K562 (cell line): ENCODE measurements at regions not wholly inside any gene's neighbourhood (a gene's known extent, or its start where the extent isn't known, plus 50 kb on each side); places are given as distances from the start of the nearest gene placed in this dataset.

Experiments used
- ATAC-seq: fragments of 200-7000 bp; cut with Tn5 transposase; 3 replicates; pipeline ENCODE4 v1.9.1; 2020; ENCODE audit warnings: moderate library complexity
- BruUV-seq: library from RNA; stranded (reverse); fragments of 400-500 nt; replicated peaks from 2 replicates; lab custom pipeline; 2021; lab: Mats Ljungman, UMichigan
- CTCF ChIA-PET: fragments of 300-600 bp; formaldehyde crosslinking; extraction: SDS; loops from one replicate; lab custom pipeline; 2021; ENCODE audit warnings: low intra/inter-chr PET ratio; lab: Yijun Ruan, JAX
- POLR2A ChIA-PET: fragments of 300-600, 350-650 bp; sonication (Branson Sonifier 250); formaldehyde crosslinking; extraction: SDS; loops from one replicate; lab custom pipeline; 2021; ENCODE audit warnings: antibody characterized with exemption, inconsistent platforms; lab: Yijun Ruan, JAX
- DNase-seq, 4 experiments: peaks; one replicate each; pipeline versions ENCODE4 v3.0.0 to v3.0.0-alpha.2; 2011 to 2018; ENCODE audit warnings: low spot score in 3 of 4, mixed read lengths in 3 of 4; ENCODE audit errors: extremely low read depth in 1 of 4
- FAIRE-seq: peaks from 2 replicates; lab custom pipeline; 2011; peaks lifted over from hg19 to GRCh38; lab: Jason Lieb, UNC
- H2AFZ ChIP-seq: 2 replicates; pipeline ENCODE4 v1.6.0; 2011; ENCODE audit warnings: low read depth, low read length, control low read depth, inconsistent platforms
- H3K27ac ChIP-seq: fragments of 200-600 bp; 3 replicates; pipeline ENCODE4 v1.8.0; 2011; ENCODE audit warnings: low read depth, mild to moderate bottlenecking, control low read depth, inconsistent platforms, low read length, moderate library complexity, mixed read lengths; ENCODE audit errors: extremely low read depth
- H3K27me3 ChIP-seq, 2 experiments: fragments of 300-600 bp in 1 of 2; 2 replicates in 1 of 2; 3 replicates in 1 of 2; pipeline versions ENCODE4 v1.6.0 to v1.8.0; 2011; ENCODE audit warnings: inconsistent platforms in 2 of 2, low read length in 2 of 2, mild to moderate bottlenecking in 1 of 2, mixed read lengths in 1 of 2, moderate library complexity in 1 of 2; ENCODE audit not compliant: control insufficient read depth in 2 of 2, insufficient read depth in 2 of 2
- H3K36me3 ChIP-seq: fragments of 300-600 bp; 3 replicates; pipeline ENCODE4 v1.8.0; 2011; ENCODE audit warnings: mild to moderate bottlenecking, low read length, inconsistent platforms; ENCODE audit not compliant: control insufficient read depth, insufficient read depth
- H3K4me1 ChIP-seq, 2 experiments: fragments of 200-600 bp in 1 of 2; replicated peaks in 1 of 2; 2 replicates in 1 of 2; 3 replicates in 1 of 2; pipeline versions ENCODE4 v1.5.1 to v1.8.0; 2011; ENCODE audit warnings: inconsistent platforms in 2 of 2, low read length in 2 of 2, mild to moderate bottlenecking in 1 of 2, mixed read lengths in 1 of 2, moderate library complexity in 1 of 2; ENCODE audit not compliant: control insufficient read depth in 2 of 2, insufficient read depth in 2 of 2
- H3K4me2 ChIP-seq: 2 replicates; pipeline ENCODE4 v1.6.1; 2011; ENCODE audit warnings: low read length, control low read depth, inconsistent platforms, mixed read lengths; ENCODE audit not compliant: insufficient read depth
- H3K4me3 ChIP-seq: fragments of 200-600 bp; sonication (generic), shearing (Covaris generic); 2 replicates; pipeline ENCODE4 v1.5.1; 2016; ENCODE audit warnings: control low read depth, inconsistent platforms
- H3K79me2 ChIP-seq: fragments of 200-600 bp; 3 replicates; pipeline ENCODE4 v1.8.0; 2011; ENCODE audit warnings: low read length, inconsistent platforms; ENCODE audit not compliant: control insufficient read depth, insufficient read depth
- H3K9ac ChIP-seq, 2 experiments: 2 replicates each; pipeline versions ENCODE4 v1.6.0 to v1.6.1; 2011; ENCODE audit warnings: low read depth in 2 of 2, low read length in 2 of 2, control low read depth in 1 of 2, inconsistent platforms in 1 of 2, mild to moderate bottlenecking in 1 of 2, mixed read lengths in 1 of 2; ENCODE audit not compliant: insufficient read depth in 1 of 2
- H3K9me1 ChIP-seq: one replicate; pipeline ENCODE4 v1.6.0; 2011; ENCODE audit warnings: inconsistent platforms, mild to moderate bottlenecking, low read length, moderate library complexity; ENCODE audit not compliant: control insufficient read depth, insufficient read depth
- H3K9me3 ChIP-seq: replicated peaks from 2 replicates; pipeline ENCODE4 v1.5.1; 2011; ENCODE audit warnings: low read depth, low read length, inconsistent platforms; ENCODE audit not compliant: control insufficient read depth, insufficient read depth
- H4K20me1 ChIP-seq: replicated peaks from 2 replicates; pipeline ENCODE4 v1.6.1; 2011; ENCODE audit warnings: low read length, inconsistent platforms, mixed read lengths; ENCODE audit not compliant: control insufficient read depth, insufficient read depth
- ATF6 ChIP-seq: sonication (generic); formaldehyde crosslinking; IDR thresholded peaks from 2 replicates; pipeline ENCODE4 v1.4.0; 2020; ENCODE audit warnings: mild to moderate bottlenecking, missing genetic modification reagents
- EHMT2 ChIP-seq: fragments of 450-650 bp; IDR thresholded peaks from 2 replicates; pipeline ENCODE4 v1.6.1; 2018; ENCODE audit warnings: antibody characterized with exemption
- ERF ChIP-seq: fragments of 450-650 bp; formaldehyde crosslinking; IDR thresholded peaks from 2 replicates; pipeline ENCODE4 v1.4.0; 2020; ENCODE audit warnings: mild to moderate bottlenecking, mixed read lengths
- FOXP1 ChIP-seq: sonication (generic); formaldehyde crosslinking; IDR thresholded peaks from 2 replicates; pipeline ENCODE4 v1.8.0; 2022; ENCODE audit warnings: mild to moderate bottlenecking, missing genetic modification reagents
- GATAD2B ChIP-seq: fragments of 450-650 bp; IDR thresholded peaks from 2 replicates; pipeline ENCODE4 v1.6.1; 2017; ENCODE audit warnings: mild to moderate bottlenecking, borderline replicate concordance
- MAFF ChIP-seq: IDR thresholded peaks from 2 replicates; pipeline ENCODE4 v1.6.1; 2012; ENCODE audit warnings: low read length, improper control_type of control experiment
- MTA1 ChIP-seq: fragments of 450-650 bp; IDR thresholded peaks from 2 replicates; pipeline ENCODE4 v1.6.1; 2017; ENCODE audit warnings: borderline replicate concordance
- POLR2A ChIP-seq: fragments of 450-650 bp; conservative IDR thresholded peaks from 2 replicates; pipeline ENCODE4 v1.6.1; 2016
- PTBP1 ChIP-seq: fragments of 200-400 bp; formaldehyde crosslinking; IDR thresholded peaks from 2 replicates; pipeline ENCODE4 v1.6.1; 2017; ENCODE audit warnings: low read depth, low read length
- RB1 ChIP-seq: fragments of 450-650 bp; IDR thresholded peaks from 2 replicates; pipeline ENCODE4 v1.6.1; 2017; ENCODE audit warnings: low read depth, mild to moderate bottlenecking
- SRSF3 ChIP-seq: fragments of 200-400 bp; formaldehyde crosslinking; IDR thresholded peaks from 2 replicates; pipeline ENCODE4 v1.6.1; 2016; ENCODE audit warnings: mild to moderate bottlenecking, low read length, moderate library complexity; ENCODE audit not compliant: insufficient read depth
- TAL1 ChIP-seq: fragments of 450-650 bp; IDR thresholded peaks from 2 replicates; pipeline ENCODE4 v1.6.1; 2016; ENCODE audit warnings: mild to moderate bottlenecking
- ZBTB40 ChIP-seq, 2 experiments: fragments of 450-650 bp in 1 of 2; sonication (generic) in 1 of 2; formaldehyde crosslinking in 1 of 2; IDR thresholded peaks; 2 replicates each; pipeline versions ENCODE4 v1.7.1 to v1.9.0; 2016 to 2022; ENCODE audit warnings: inconsistent platforms in 1 of 2, mild to moderate bottlenecking in 1 of 2, missing genetic modification reagents in 1 of 2
- ZKSCAN3 ChIP-seq: fragments of 250-450 bp; sonication (Bioruptor Pico); IDR thresholded peaks from 2 replicates; pipeline ENCODE4 v1.4.0; 2020
- WGBS: fragments of 100-300 bp; shearing (Covaris generic); methylation state at CpG from one replicate; pipeline ENCODE4 v1.1.6; 2016; ENCODE audit warnings: low coverage, mixed read lengths; ENCODE audit not compliant: insufficient coverage; ENCODE audit errors: missing lambda C conversion rate; 5-methylcytosine and 5-hydroxymethylcytosine counted together
- in situ Hi-C: fragments of 300-500 bp; cut with MboI; formaldehyde crosslinking; loops from 4 replicates; pipeline ENCODE4 v1.15.0; 2018; ENCODE audit warnings: inconsistent platforms, mixed read lengths
- intact Hi-C: fragments of 100-400 bp; cut with micrococcal nuclease; formaldehyde crosslinking; loops from 2 replicates; pipeline ENCODE4 v1.14.2; 2022

- intact Hi-C loops (no loop called here), in situ Hi-C loops (no loop called here)
- no peaks in the 10 kb centered on the region for H4K20me1 ChIP-seq
- no peak overlapping the region for H3K4me3 ChIP-seq
- BruUV-seq, result no TSS peak
- H3K27me3 ChIP-seq, result no peaks in the 10 kb centered on the region
- POLR2A ChIA-PET, result interaction anchor here (1.7 kb wide), 1 partner anchor 20 kb away, joined by 7 read pairs; no protein-coding TSS in a partner anchor
- H3K79me2 ChIP-seq, result no peaks in the 10 kb centered on the region
- H3K4me2 ChIP-seq, result peak overlapping the region; percentile 47
- H2AFZ ChIP-seq, result peak overlapping the region; percentile 74
- H3K9me3 ChIP-seq, result no peaks in the 10 kb centered on the region
- DNase-seq, result peak in 2 of 4 experiments; percentile 28 to 74
- no peaks in the 10 kb centered on the region for H3K9me1 ChIP-seq
- peak; percentile 92 for ATAC-seq
- FAIRE-seq, result peak; percentile 44
- H3K36me3 ChIP-seq, result no peaks in the 10 kb centered on the region
- H3K4me1 ChIP-seq, result peaks cover 0 to 9% of the 10 kb centered on the region in 2 experiments; a peak in 3 of 5 replicates
- H3K27ac ChIP-seq, result peak overlapping the region; percentile 64; the same call in 2 of the 3 replicates
- CTCF ChIA-PET, result no interaction called here
- H3K9ac ChIP-seq, result no peak overlapping the region
- 4% methylated on average over 4 of the region's 4 CpGs for WGBS
- TF ChIP-seq GATAD2B (no peak), MTA1 (no peak), TAL1 (no peak), RB1 (no peak), SRSF3 (no peak), EHMT2 (no peak), ZBTB40 (IDR thresholded peaks at IDR 0.05) (no peak), ZBTB40 (CRISPR knock-in tag; IDR thresholded peaks at IDR 0.05) (no peak), FOXP1 (CRISPR knock-in tag) (no peak), PTBP1 (no peak), POLR2A (no peak), ATF6 (CRISPR knock-in tag) (no peak), ERF (no peak), MAFF (peak; percentile 97), ZKSCAN3 (CRISPR knock-in tag) (no peak)
Observed at GRCh38 chr7:136324073-136324704, 347.0 kb upstream of the MTPN start.
